ENCODE measurements at regions not wholly inside any gene's neighbourhood (a gene's known extent, or its start where the extent isn't known, plus 50 kb on each side); places are given as distances from the start of the nearest gene placed in this dataset.

DNA sequence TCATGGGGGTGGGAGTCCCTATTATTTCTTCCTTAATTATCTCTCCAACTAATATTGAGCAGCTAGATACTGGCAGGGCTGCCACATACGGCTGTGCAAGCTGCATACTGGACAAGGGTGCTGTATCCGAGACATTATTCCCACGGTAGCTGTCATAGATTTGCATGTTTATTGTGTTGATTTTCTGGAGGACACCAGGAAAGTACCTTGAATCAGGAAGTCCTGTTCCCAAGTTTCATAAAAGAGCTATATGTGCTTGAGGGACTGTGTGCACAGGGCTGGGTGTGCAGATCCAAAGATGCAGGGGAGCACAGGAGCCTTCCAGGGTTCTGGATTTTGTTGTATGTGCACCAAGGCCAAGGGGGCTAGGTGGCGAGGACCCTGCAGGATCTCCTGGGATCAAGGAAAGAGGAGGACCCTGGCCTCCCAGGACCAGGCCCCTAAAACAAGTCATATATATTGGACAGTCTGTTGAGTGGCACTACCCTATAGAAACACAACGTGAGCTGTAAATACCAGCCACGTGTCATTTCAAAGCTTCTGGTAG is 119.2 kb upstream of the ALDH1A3 start:
- H3K27ac Mint-ChIP-seq (ENCODE audit: unreplicated experiment), result no peak overlapping the region
- no peaks in the 10 kb centered on the region for H3K36me3 Mint-ChIP-seq (ENCODE audit: low read depth)
- no peaks in the 10 kb centered on the region for H3K9me3 Mint-ChIP-seq
- TF ChIP-seq CTCF (conservative IDR thresholded peaks at IDR 0.05), result no peak
- H3K27me3 Mint-ChIP-seq (ENCODE audit: low read depth), result no peaks in the 10 kb centered on the region
- peaks cover 15% of the 10 kb centered on the region for H3K4me1 Mint-ChIP-seq
- no peak overlapping the region for H3K4me3 Mint-ChIP-seq
- DNase-seq (ENCODE audit: low read depth, low spot score), result no peak

DNA sequence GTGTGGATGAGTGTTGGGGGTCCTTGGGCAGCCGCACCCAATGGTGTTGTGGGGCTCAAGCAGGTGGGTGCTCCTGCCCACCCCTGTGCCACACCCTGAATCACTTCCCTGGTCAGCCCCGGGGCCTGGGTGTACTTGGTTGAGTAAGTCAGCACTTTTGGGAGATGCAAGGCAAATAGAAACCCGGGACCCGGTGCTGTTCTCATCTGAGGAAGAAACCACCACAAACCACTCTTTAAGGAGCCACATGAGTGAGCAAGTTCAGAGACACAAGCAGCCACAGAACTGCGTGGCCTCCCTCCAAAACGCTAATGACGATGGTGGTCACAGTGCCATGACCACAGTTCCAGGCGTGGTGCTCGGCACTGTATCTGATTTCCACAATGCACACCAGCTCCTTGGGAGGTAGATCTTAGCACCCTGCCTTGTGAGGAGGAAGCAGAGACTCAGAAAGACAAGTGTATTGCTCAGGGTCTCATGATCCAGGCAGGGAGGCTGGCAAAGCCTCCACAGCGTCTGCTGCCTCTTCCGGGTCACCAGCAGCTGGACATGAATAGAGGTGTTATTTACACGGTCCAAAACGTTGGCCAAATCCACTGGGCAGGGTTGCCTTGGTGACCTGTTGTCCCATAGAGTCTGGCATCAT is 118.2 kb upstream of the ALDH1A3 start:
- no peak for TF ChIP-seq CTCF (conservative IDR thresholded peaks at IDR 0.05)
- peaks cover 19% of the 10 kb centered on the region for H3K4me1 Mint-ChIP-seq
- H3K9me3 Mint-ChIP-seq, result no peaks in the 10 kb centered on the region
- H3K4me3 Mint-ChIP-seq, result no peak overlapping the region
- H3K27ac Mint-ChIP-seq (ENCODE audit: unreplicated experiment), result peak overlapping the region; percentile 57
- no peaks in the 10 kb centered on the region for H3K36me3 Mint-ChIP-seq (ENCODE audit: low read depth)
- no peak for DNase-seq (ENCODE audit: low read depth, low spot score)
- no peaks in the 10 kb centered on the region for H3K27me3 Mint-ChIP-seq (ENCODE audit: low read depth)

GRCh38 chr15:100762289-100762688 is 117.3 kb upstream of the ALDH1A3 start:
- Mint-ChIP-seq H3K4me3 (no peak overlapping the region), H3K9me3 (no peaks in the 10 kb centered on the region), H3K27ac (ENCODE audit: unreplicated experiment) (peak overlapping the region; percentile 76), H3K27me3 (ENCODE audit: low read depth) (no peaks in the 10 kb centered on the region), H3K36me3 (ENCODE audit: low read depth) (no peaks in the 10 kb centered on the region), H3K4me1 (peaks cover 19% of the 10 kb centered on the region)
- TF ChIP-seq CTCF (conservative IDR thresholded peaks at IDR 0.05), result no peak
- no peak for DNase-seq (ENCODE audit: low read depth, low spot score)

- H3K4me1 Mint-ChIP-seq, result peaks cover 19% of the 10 kb centered on the region
- no peak for TF ChIP-seq CTCF (conservative IDR thresholded peaks at IDR 0.05)
- H3K4me3 Mint-ChIP-seq, result no peak overlapping the region
- no peaks in the 10 kb centered on the region for H3K9me3 Mint-ChIP-seq
- DNase-seq (ENCODE audit: low read depth, low spot score), result no peak
- H3K27me3 Mint-ChIP-seq (ENCODE audit: low read depth), result no peaks in the 10 kb centered on the region
- H3K36me3 Mint-ChIP-seq (ENCODE audit: low read depth), result no peaks in the 10 kb centered on the region
- no peak overlapping the region for H3K27ac Mint-ChIP-seq (ENCODE audit: unreplicated experiment)
These were observed 116.5 kb upstream of the ALDH1A3 start for GRCh38 chr15:100762913-100763834.

DNA sequence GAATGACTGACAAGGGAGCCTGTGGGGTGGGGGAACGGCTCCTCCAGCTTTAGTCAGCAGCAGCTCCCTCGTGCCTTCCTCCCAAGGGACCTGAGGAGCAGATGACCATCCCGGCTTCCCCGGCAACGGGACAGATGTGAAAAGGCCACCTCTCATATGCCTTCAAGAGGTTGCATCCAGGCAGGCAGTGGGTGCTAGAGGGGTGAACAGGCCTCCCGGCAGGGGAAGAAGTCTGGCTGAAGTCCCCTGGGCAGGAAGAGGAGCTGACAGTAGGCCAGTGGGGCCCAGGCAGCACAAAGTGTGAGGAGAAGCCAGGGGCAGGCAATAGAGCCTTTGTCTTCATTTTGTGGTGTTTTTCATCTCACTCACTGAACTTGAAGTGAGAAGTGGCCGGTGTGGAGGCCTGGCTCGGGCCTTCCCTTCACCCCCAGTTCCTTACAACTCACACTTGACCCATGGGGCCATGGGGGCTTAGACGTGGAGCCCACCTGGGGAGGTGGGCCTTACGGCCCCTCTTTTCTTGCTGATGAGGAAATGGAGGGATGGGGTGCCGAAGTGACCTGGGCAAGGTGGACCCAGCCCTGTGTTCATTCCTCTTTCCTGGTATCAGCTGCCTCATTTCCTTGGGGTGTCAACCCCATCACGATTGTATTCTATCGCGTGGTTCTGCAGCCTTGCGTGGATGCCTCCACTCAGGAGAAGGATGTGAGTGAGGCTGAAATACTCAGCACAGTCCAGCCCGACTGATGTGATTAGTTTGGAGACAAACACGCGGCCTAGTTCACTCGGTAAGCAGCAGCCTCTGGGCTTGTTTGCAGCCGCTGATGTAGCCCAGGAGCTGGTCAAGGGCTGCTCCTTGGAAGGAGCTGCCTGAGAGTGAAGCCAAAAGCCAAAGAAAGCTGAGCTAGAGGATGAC is 115.5 kb upstream of the ALDH1A3 start:
- no peaks in the 10 kb centered on the region for H3K9me3 Mint-ChIP-seq
- no peak for DNase-seq (ENCODE audit: low read depth, low spot score)
- H3K27ac Mint-ChIP-seq (ENCODE audit: unreplicated experiment), result no peak overlapping the region

More for the DNA sequence above, 115.5 kb upstream of the ALDH1A3 start:
- TF ChIP-seq CTCF (conservative IDR thresholded peaks at IDR 0.05), result no peak
- Mint-ChIP-seq H3K4me1 (peaks cover 16% of the 10 kb centered on the region), H3K36me3 (ENCODE audit: low read depth) (no peaks in the 10 kb centered on the region), H3K4me3 (no peak overlapping the region), H3K27me3 (ENCODE audit: low read depth) (no peaks in the 10 kb centered on the region)

Measured in neural crest cell (in vitro differentiated cells).